Activated T-cell treated with anti-CD3 and anti-CD28 coated beads, Interleukin-2, amount 50 U/mL, for 4 hours (primary cell): ENCODE measurements at regions not wholly inside any gene's neighbourhood (a gene's known extent, or its start where the extent isn't known, plus 50 kb on each side); places are given as distances from the start of the nearest gene placed in this dataset.

Experiments used
- ATAC-seq, 2 donors: fragments of 200-7000 bp; cut with Tn5 transposase; one replicate each; pipeline ENCODE4 v1.10.0; 2021
- DNase-seq: peaks from one replicate; pipeline ENCODE4 v3.0.0-alpha.2; 2020
- H3K27me3 Mint-ChIP-seq: one replicate; pipeline ENCODE4 v1.8.0; 2021; ENCODE audit warnings: low read depth, mixed read lengths
- H3K36me3 Mint-ChIP-seq: one replicate; pipeline ENCODE4 v1.8.0; 2022; ENCODE audit warnings: mixed read lengths; ENCODE audit not compliant: insufficient read depth
- H3K4me1 Mint-ChIP-seq: one replicate; pipeline ENCODE4 v1.8.0; 2021; ENCODE audit warnings: low read depth, mixed read lengths
- H3K4me3 Mint-ChIP-seq: one replicate; pipeline ENCODE4 v1.8.0; 2021; ENCODE audit warnings: mild to moderate bottlenecking, moderate library complexity, mixed read lengths
- H3K9me3 Mint-ChIP-seq: one replicate; pipeline ENCODE4 v1.8.0; 2021; ENCODE audit warnings: mixed read lengths

GRCh38 chr3:187947927-187948682 lies 202.8 kb upstream of the BCL6 start:
- H3K36me3 Mint-ChIP-seq = no peaks in the 10 kb centered on the region
- H3K4me1 Mint-ChIP-seq = peaks cover 9% of the 10 kb centered on the region
- no peak overlapping the region for H3K4me3 Mint-ChIP-seq
- ATAC-seq = no peak
- no peaks in the 10 kb centered on the region for H3K9me3 Mint-ChIP-seq
- no peak for DNase-seq
- no peaks in the 10 kb centered on the region for H3K27me3 Mint-ChIP-seq

DNA sequence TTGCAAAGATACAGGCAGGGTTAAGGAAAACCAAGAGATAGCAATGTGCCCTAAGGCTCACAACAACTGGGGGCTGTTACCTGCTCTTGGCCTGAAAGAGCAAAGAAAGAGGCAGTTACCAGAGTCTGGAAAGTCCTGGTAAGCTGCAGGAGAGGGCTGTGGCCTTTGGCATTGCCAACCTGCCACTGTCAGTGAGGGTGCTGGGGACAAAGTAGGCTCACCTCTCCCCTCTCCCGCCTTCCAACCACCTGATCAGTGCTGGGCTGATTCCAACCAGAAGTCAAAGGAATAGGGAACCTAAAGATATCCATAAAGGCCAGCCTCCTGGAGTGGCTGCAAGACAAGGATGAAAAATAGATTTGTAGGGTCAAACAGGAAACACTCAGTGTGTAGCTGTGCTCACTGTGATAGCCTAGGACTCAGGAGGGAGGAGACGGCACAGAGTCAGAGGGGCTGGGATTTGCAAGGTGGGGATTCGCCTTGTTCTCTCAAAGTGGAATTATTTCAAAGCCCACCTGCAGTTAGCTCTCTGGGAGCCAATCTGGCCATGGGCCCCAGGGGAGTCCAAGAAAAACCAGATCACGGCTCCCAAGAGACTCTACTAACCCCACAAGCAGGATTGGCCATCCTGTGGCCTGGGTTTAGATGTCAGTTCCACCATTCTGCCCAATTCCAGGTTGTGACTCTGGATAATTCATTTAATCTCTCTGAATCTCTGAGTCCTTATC lies 204.0 kb upstream of the BCL6 start:
- H3K4me3 Mint-ChIP-seq = no peak overlapping the region
- no peak for DNase-seq
- H3K27me3 Mint-ChIP-seq = no peaks in the 10 kb centered on the region
- peaks cover 11% of the 10 kb centered on the region for H3K4me1 Mint-ChIP-seq
- H3K9me3 Mint-ChIP-seq = no peaks in the 10 kb centered on the region
- H3K36me3 Mint-ChIP-seq = no peaks in the 10 kb centered on the region
- no peak for ATAC-seq

GRCh38 chr3:187950671-187951070 lies 203.3 kb upstream of the LPP start:
- ATAC-seq (no peak), DNase-seq (no peak)
- Mint-ChIP-seq H3K36me3 (no peaks in the 10 kb centered on the region), H3K4me1 (peaks cover 17% of the 10 kb centered on the region), H3K27me3 (no peaks in the 10 kb centered on the region), H3K4me3 (no peak overlapping the region), H3K9me3 (no peaks in the 10 kb centered on the region)

DNA sequence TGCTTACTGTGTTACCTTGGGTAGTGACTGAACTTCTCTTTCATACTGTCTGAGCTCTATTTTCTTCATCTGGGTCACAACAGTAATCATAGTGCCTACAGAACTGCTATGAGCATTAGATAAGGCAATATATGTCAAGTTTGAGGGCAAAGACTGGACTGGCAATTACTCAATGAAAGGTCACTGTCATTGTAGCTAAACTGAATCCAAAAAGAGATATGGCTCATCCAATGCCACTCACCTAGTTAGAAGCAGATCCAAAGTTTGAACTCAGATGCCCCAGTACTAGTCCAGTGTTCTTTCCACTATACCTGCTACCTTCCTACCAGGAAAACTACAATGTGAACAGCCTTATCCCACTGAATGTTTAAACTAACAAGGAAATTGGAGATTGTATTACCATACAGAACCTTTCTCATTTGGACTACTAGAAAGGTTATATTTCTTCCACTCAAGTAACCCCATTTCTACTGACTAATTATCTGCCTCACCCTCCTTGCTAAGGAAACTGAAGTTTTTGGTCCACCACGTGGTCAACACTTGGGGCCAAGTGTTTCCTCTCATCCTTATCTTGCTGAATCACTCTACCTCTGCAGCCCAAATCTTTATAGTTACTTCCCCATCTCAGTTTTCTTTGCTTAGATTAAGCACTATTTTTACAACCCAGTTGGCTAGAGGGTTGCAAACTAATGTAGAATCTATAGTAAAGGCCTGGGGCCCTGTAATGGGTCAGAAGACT lies 202.3 kb upstream of the LPP start:
- ATAC-seq = peak in 1 of 2 donors; percentile 25
- H3K27me3 Mint-ChIP-seq = no peaks in the 10 kb centered on the region
- no peak for DNase-seq

DNA sequence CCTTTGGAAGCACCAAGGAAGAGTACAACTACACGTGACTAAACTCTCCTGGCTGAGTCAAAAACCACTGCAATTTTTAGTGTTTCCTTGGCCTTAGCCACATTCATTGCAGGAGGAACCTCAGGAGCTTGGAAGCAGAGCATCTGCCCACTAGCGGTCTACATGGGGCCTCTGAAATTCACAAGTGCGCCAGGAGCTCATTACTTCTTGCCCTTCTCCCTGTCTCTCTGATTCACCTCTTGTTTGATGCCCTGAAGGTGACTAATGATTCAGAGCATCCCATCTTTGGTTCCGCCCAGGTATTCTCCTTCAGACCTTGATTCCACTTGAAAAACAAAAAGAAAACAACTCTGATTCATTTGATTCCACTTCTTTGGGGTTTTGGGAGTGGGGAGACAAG lies 201.1 kb upstream of the LPP start:
- H3K27me3 Mint-ChIP-seq = no peaks in the 10 kb centered on the region
- ATAC-seq = no peak
- H3K36me3 Mint-ChIP-seq = no peaks in the 10 kb centered on the region
- H3K4me3 Mint-ChIP-seq = no peak overlapping the region
- H3K4me1 Mint-ChIP-seq = peaks cover 27% of the 10 kb centered on the region
- no peak for DNase-seq
- no peaks in the 10 kb centered on the region for H3K9me3 Mint-ChIP-seq

More for the DNA sequence above, 202.3 kb upstream of the LPP start:
- Mint-ChIP-seq H3K9me3 (no peaks in the 10 kb centered on the region), H3K36me3 (no peaks in the 10 kb centered on the region), H3K4me1 (peaks cover 17% of the 10 kb centered on the region), H3K4me3 (no peak overlapping the region)

GRCh38 chr3:187954516-187954872 lies 199.5 kb upstream of the LPP start:
- no peak for DNase-seq
- Mint-ChIP-seq H3K4me3 (no peak overlapping the region), H3K36me3 (no peaks in the 10 kb centered on the region), H3K9me3 (no peaks in the 10 kb centered on the region), H3K27me3 (no peaks in the 10 kb centered on the region), H3K4me1 (peaks cover 40% of the 10 kb centered on the region)
- no peak for ATAC-seq

- ATAC-seq = no peak
- Mint-ChIP-seq H3K9me3 (no peaks in the 10 kb centered on the region), H3K27me3 (no peaks in the 10 kb centered on the region), H3K4me3 (no peak overlapping the region), H3K36me3 (no peaks in the 10 kb centered on the region), H3K4me1 (peaks cover 43% of the 10 kb centered on the region)
- no peak for DNase-seq
Measured at GRCh38 chr3:187954873-187955586, 198.9 kb upstream of the LPP start.

GRCh38 chr3:187955587-187955952 lies 198.4 kb upstream of the LPP start:
- no peaks in the 10 kb centered on the region for H3K36me3 Mint-ChIP-seq
- H3K27me3 Mint-ChIP-seq = no peaks in the 10 kb centered on the region
- ATAC-seq (no peak), DNase-seq (no peak)
- peaks cover 43% of the 10 kb centered on the region for H3K4me1 Mint-ChIP-seq
- H3K9me3 Mint-ChIP-seq = no peaks in the 10 kb centered on the region
- H3K4me3 Mint-ChIP-seq = no peak overlapping the region

DNA sequence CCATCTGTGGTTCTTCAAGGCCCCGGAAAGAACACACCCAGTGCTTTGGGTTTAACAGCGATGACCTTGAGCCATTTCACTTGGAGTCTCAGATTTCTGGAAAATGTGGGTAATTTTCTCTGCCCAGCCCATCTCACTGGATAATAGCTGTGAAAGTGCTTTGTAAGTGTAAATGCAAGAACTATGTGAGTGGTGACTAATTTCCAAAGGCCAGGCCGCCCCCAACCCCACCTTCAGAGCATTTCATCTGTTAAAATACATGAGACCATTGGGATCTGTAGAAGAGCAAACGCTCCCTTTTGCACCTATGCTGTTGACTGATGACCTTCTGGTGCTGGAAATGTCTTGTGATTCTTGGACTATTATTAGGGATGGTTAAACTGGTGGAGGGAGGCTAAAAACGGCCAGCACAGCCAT lies 196.8 kb upstream of the LPP start:
- peaks cover 34% of the 10 kb centered on the region for H3K4me1 Mint-ChIP-seq
- H3K36me3 Mint-ChIP-seq = no peaks in the 10 kb centered on the region
- no peak for DNase-seq
- H3K9me3 Mint-ChIP-seq = no peaks in the 10 kb centered on the region
- H3K27me3 Mint-ChIP-seq = no peaks in the 10 kb centered on the region
- no peak for ATAC-seq
- no peak overlapping the region for H3K4me3 Mint-ChIP-seq

GRCh38 chr3:187957582-187957981 lies 196.4 kb upstream of the LPP start:
- Mint-ChIP-seq H3K9me3 (no peaks in the 10 kb centered on the region), H3K36me3 (no peaks in the 10 kb centered on the region), H3K4me1 (peaks cover 33% of the 10 kb centered on the region), H3K27me3 (no peaks in the 10 kb centered on the region), H3K4me3 (no peak overlapping the region)
- DNase-seq = no peak
- no peak for ATAC-seq

GRCh38 chr3:187958432-187959003 lies 195.4 kb upstream of the LPP start:
- peaks cover 33% of the 10 kb centered on the region for H3K4me1 Mint-ChIP-seq
- no peaks in the 10 kb centered on the region for H3K36me3 Mint-ChIP-seq
- DNase-seq = peak; percentile 45
- peak; percentile 60 to 69 for ATAC-seq
- peak overlapping the region; percentile 33 for H3K4me3 Mint-ChIP-seq
- no peaks in the 10 kb centered on the region for H3K9me3 Mint-ChIP-seq
- H3K27me3 Mint-ChIP-seq = no peaks in the 10 kb centered on the region

DNA sequence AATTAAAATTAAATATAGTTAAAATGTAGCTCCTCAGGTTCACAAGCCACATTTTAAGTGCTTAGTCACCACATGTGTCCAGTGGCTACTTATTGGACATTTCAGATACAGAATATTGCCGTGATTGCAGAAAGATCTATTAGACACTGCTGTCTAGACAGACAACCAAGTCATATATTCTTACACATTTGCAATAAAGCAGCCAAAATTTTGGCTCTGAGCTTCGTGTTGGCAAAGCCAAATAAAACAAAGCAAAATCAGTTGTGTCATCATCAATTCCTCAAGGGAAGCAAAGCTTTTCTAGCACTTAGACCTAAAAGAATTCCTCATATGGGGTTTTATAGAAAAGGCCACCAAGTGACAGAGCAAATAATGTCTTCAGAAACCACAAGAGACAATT lies 193.1 kb upstream of the LPP start:
- H3K4me3 Mint-ChIP-seq = no peak overlapping the region
- no peaks in the 10 kb centered on the region for H3K36me3 Mint-ChIP-seq
- no peak for DNase-seq
- ATAC-seq = no peak
- H3K27me3 Mint-ChIP-seq = no peaks in the 10 kb centered on the region
- H3K9me3 Mint-ChIP-seq = no peaks in the 10 kb centered on the region
- peaks cover 28% of the 10 kb centered on the region for H3K4me1 Mint-ChIP-seq

DNA sequence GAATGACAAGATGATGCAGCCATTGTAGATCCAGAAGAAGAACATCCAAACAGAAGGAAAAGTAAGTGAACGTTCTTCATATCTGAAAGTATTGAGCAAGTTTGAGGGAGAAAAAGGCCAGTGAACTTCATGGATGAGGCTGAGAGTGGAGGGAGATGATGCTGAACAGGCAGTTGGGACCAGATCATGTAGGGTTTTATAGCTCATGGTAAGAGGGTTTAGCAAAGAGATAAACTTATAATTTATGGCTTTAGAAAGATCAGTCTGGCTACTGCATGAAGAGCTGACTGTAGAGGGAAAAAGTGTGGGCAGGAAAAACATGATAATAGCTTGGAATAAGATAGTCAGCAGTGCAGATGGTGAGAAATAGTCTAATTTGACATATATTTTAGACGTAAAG lies 192.6 kb upstream of the LPP start:
- ATAC-seq = no peak
- H3K27me3 Mint-ChIP-seq = no peaks in the 10 kb centered on the region
- peaks cover 28% of the 10 kb centered on the region for H3K4me1 Mint-ChIP-seq
- no peaks in the 10 kb centered on the region for H3K9me3 Mint-ChIP-seq
- no peak for DNase-seq
- no peaks in the 10 kb centered on the region for H3K36me3 Mint-ChIP-seq
- H3K4me3 Mint-ChIP-seq = no peak overlapping the region
